Right hindlimb (tissue), 1 donor: ENCODE measurements at regions not wholly inside any gene's neighbourhood (a gene's known extent, or its start where the extent isn't known, plus 50 kb on each side); places are given as distances from the start of the nearest gene placed in this dataset.
"Not testable (repeated sequence)": the region's sequence is repeated elsewhere in the genome, so short reads cannot be mapped to it uniquely, and the experiment has no call there.

ENCODE experiments used
- DNase-seq: peaks from one replicate; pipeline ENCODE4 v3.0.0-alpha.2; 2018

- no peak for DNase-seq
Measured at GRCh38 chr4:170529748-170530722, 440.3 kb upstream of the AADAT start.

GRCh38 chr4:170526471-170526870, 436.7 kb upstream of the AADAT start:
- DNase-seq: no peak

- DNase-seq: no peak
Measured at GRCh38 chr4:170522427-170522970, 432.7 kb upstream of the AADAT start.

- no peak for DNase-seq
Measured at GRCh38 chr4:170497689-170498088, 407.9 kb upstream of the AADAT start.

GRCh38 chr4:170497112-170497511, 407.4 kb upstream of the AADAT start:
- DNase-seq: no peak

GRCh38 chr4:170491981-170492380, 402.2 kb upstream of the AADAT start:
- no peak for DNase-seq

GRCh38 chr4:170476351-170476750, 386.6 kb upstream of the AADAT start:
- no peak for DNase-seq

- DNase-seq: no peak
Measured at GRCh38 chr4:170465429-170465828, 375.7 kb upstream of the AADAT start.

GRCh38 chr4:170464614-170465197, 374.9 kb upstream of the AADAT start:
- no peak for DNase-seq

GRCh38 chr4:170446782-170447181, 357.0 kb upstream of the AADAT start:
- no peak for DNase-seq

GRCh38 chr4:170441146-170441545, 351.4 kb upstream of the AADAT start:
- not testable (repeated sequence) for DNase-seq

- no peak for DNase-seq
Measured at GRCh38 chr4:170428929-170429328, 339.2 kb upstream of the AADAT start.

GRCh38 chr4:170425521-170426143, 335.9 kb upstream of the AADAT start:
- no peak for DNase-seq

GRCh38 chr4:170425040-170425439, 335.3 kb upstream of the AADAT start:
- no peak for DNase-seq

- DNase-seq: no peak
Measured at GRCh38 chr4:170423137-170423536, 333.4 kb upstream of the AADAT start.

- peak; percentile 19 for DNase-seq
Measured at GRCh38 chr4:170420255-170420693, 330.5 kb upstream of the AADAT start.

GRCh38 chr4:170414961-170415360, 325.2 kb upstream of the AADAT start:
- no peak for DNase-seq

GRCh38 chr4:170414360-170414759, 324.6 kb upstream of the AADAT start:
- no peak for DNase-seq

GRCh38 chr4:170413951-170414350, 324.2 kb upstream of the AADAT start:
- no peak for DNase-seq

GRCh38 chr4:170400361-170400760, 310.6 kb upstream of the AADAT start:
- no peak for DNase-seq

GRCh38 chr4:170399581-170400293, 310.0 kb upstream of the AADAT start:
- DNase-seq: no peak

GRCh38 chr4:170398218-170398617, 308.5 kb upstream of the AADAT start:
- DNase-seq: no peak

- no peak for DNase-seq
Measured at GRCh38 chr4:170395773-170396172, 306.0 kb upstream of the AADAT start.
